HCT116 (cell line): ENCODE measurements at regions not wholly inside any gene's neighbourhood (a gene's known extent, or its start where the extent isn't known, plus 50 kb on each side); places are given as distances from the start of the nearest gene placed in this dataset.

Experiments used
- CBX3 ChIP-seq: IDR thresholded peaks from 2 replicates; pipeline ENCODE4 v1.6.1; 2012; ENCODE audit warnings: low read depth
- EZH2 ChIP-seq: fragments of 200-600 bp; sonication (generic); IDR thresholded peaks from 2 replicates; pipeline ENCODE4 v1.6.1; 2017; ENCODE audit warnings: antibody characterized with exemption, mixed run types
- EZH2phosphoT487 ChIP-seq: fragments of 200-600 bp; IDR thresholded peaks from 2 replicates; pipeline ENCODE4 v1.6.1; 2018; ENCODE audit warnings: antibody characterized with exemption, borderline replicate concordance
- JUND ChIP-seq: IDR thresholded peaks from 2 replicates; pipeline ENCODE4 v1.6.1; 2012
- POLR2A ChIP-seq: IDR thresholded peaks from 2 replicates; pipeline ENCODE4 v1.7.0; 2011; ENCODE audit warnings: borderline replicate concordance; ENCODE audit not compliant: insufficient read depth, insufficient read length; ENCODE audit errors: extremely low read depth
- POLR2AphosphoS5 ChIP-seq: IDR thresholded peaks from 2 replicates; pipeline ENCODE4 v1.6.1; 2011; ENCODE audit warnings: mild to moderate bottlenecking, low read depth, low read length, moderate library complexity
- SP1 ChIP-seq: IDR thresholded peaks from 2 replicates; pipeline ENCODE4 v1.6.1; 2012; ENCODE audit warnings: low read depth
- YY1 ChIP-seq: IDR thresholded peaks from 2 replicates; pipeline ENCODE4 v1.6.1; 2011; ENCODE audit warnings: low read length, low read depth, moderate library complexity, mild to moderate bottlenecking; ENCODE audit not compliant: insufficient replicate concordance; ENCODE audit errors: extremely low read depth
- TF ChIP-seq, protein P1 (sequence below), 3 experiments: fragments of 200-600 bp in 1 of 3; sonication (generic) in 1 of 3; IDR thresholded peaks in 2 of 3; conservative IDR thresholded peaks in 1 of 3; 2 replicates each; pipeline ENCODE4 v1.5.1; 2012 to 2017; ENCODE audit warnings: low read depth in 2 of 3, low read length in 2 of 3, antibody characterized with exemption in 1 of 3, borderline replicate concordance in 1 of 3, control low read depth in 1 of 3, mild to moderate bottlenecking in 1 of 3, mixed read lengths in 1 of 3, mixed run types in 1 of 3, moderate library complexity in 1 of 3; ENCODE audit not compliant: insufficient read depth in 1 of 3
- TF ChIP-seq, protein P2 (sequence below): IDR thresholded peaks from 2 replicates; pipeline ENCODE4 v1.6.1; 2012
- TF ChIP-seq, protein P3 (sequence below): IDR thresholded peaks from 2 replicates; pipeline ENCODE4 v1.6.1; 2012

DNA sequence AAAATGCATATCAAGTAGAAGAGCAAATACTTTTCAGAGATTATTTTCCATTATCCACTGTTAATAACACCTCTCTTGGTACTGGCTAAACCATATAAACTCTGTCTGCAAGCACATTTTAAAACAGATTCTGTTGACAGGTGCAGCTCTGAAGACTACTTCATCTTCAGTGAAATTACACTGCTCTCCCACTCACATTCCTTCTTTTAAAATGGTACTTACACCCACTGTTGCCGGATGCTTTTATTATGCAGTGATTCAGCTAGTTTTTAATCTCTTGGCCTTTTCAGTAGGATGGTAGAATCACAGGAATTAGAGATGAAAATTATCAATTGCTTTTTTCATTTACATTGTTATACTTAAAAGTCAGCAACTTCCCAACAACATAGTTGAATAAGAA is 381.6 kb downstream of the GASK1B start:
- TF ChIP-seq, protein P1, sequence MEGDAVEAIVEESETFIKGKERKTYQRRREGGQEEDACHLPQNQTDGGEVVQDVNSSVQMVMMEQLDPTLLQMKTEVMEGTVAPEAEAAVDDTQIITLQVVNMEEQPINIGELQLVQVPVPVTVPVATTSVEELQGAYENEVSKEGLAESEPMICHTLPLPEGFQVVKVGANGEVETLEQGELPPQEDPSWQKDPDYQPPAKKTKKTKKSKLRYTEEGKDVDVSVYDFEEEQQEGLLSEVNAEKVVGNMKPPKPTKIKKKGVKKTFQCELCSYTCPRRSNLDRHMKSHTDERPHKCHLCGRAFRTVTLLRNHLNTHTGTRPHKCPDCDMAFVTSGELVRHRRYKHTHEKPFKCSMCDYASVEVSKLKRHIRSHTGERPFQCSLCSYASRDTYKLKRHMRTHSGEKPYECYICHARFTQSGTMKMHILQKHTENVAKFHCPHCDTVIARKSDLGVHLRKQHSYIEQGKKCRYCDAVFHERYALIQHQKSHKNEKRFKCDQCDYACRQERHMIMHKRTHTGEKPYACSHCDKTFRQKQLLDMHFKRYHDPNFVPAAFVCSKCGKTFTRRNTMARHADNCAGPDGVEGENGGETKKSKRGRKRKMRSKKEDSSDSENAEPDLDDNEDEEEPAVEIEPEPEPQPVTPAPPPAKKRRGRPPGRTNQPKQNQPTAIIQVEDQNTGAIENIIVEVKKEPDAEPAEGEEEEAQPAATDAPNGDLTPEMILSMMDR (IDR thresholded peaks at IDR 0.05 in 2 of 3, conservative IDR thresholded peaks at IDR 0.05 in 1 of 3; ENCODE audit: borderline replicate concordance in 1 of 3, insufficient read depth in 1 of 3, low read depth in 2 of 3, low read length in 2 of 3) = no peak
- TF ChIP-seq POLR2AphosphoS5 = no peak
- no peak for TF ChIP-seq JUND
- TF ChIP-seq SP1 = no peak
- TF ChIP-seq POLR2A = no peak
- no peak for TF ChIP-seq EZH2
- TF ChIP-seq, protein P2, sequence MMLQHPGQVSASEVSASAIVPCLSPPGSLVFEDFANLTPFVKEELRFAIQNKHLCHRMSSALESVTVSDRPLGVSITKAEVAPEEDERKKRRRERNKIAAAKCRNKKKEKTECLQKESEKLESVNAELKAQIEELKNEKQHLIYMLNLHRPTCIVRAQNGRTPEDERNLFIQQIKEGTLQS = no peak
- no peak for TF ChIP-seq EZH2phosphoT487
- TF ChIP-seq CBX3 = no peak
- TF ChIP-seq, protein P3, sequence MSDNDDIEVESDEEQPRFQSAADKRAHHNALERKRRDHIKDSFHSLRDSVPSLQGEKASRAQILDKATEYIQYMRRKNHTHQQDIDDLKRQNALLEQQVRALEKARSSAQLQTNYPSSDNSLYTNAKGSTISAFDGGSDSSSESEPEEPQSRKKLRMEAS = no peak
- no peak for TF ChIP-seq YY1
